ENCODE measurements at regions not wholly inside any gene's neighbourhood (a gene's known extent, or its start where the extent isn't known, plus 50 kb on each side); places are given as distances from the start of the nearest gene placed in this dataset.

DNA sequence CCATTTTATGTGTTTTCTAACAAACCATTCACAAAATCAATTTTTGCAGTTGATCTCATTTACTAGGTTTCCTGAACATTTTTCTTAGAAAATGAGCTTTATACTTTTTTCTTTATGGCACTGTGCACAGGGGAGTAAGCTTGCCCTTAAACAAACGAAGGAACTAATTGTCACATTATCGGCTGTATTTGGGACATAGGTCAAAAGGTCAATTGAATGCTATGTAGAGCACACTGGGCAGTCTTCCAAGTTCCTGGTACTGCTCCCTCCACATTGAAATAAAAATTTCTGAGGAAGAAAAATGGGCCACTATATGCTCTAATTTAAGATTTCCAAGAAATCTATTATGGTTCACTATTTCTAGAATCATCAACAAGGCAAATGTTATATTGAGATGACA lies 93.6 kb upstream of the TMEFF2 start:
- no peak for TF ChIP-seq ZNF678 (CRISPR knock-in tag; IDR thresholded peaks at IDR 0.05)
- TF ChIP-seq, protein P1, sequence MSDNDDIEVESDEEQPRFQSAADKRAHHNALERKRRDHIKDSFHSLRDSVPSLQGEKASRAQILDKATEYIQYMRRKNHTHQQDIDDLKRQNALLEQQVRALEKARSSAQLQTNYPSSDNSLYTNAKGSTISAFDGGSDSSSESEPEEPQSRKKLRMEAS (IDR thresholded peaks at IDR 0.05), result no peak
